Neuronal stem cell (in vitro differentiated cells): ENCODE measurements at regions not wholly inside any gene's neighbourhood (a gene's known extent, or its start where the extent isn't known, plus 50 kb on each side); places are given as distances from the start of the nearest gene placed in this dataset.

Experiments used
- DNase-seq: peaks from one replicate; pipeline ENCODE4 v3.0.0-alpha.2; 2013; ENCODE audit warnings: low spot score
- H2AFZ ChIP-seq: one replicate; pipeline ENCODE4 v1.6.1; 2013; ENCODE audit warnings: mild to moderate bottlenecking, low read length, inconsistent platforms
- H2AK5ac ChIP-seq: 2 replicates; pipeline ENCODE4 v1.6.1; 2013; ENCODE audit warnings: low read depth, mild to moderate bottlenecking, inconsistent platforms, low read length, moderate library complexity, mixed read lengths
- H2BK120ac ChIP-seq: 2 replicates; pipeline ENCODE4 v1.6.1; 2013; ENCODE audit warnings: low read depth, mild to moderate bottlenecking, inconsistent platforms, low read length, moderate library complexity, mixed read lengths
- H2BK12ac ChIP-seq: one replicate; pipeline ENCODE4 v1.6.1; 2013; ENCODE audit warnings: low read length, inconsistent platforms
- H2BK15ac ChIP-seq: 2 replicates; pipeline ENCODE4 v1.6.1; 2013; ENCODE audit warnings: mild to moderate bottlenecking, low read length, inconsistent platforms, mixed read lengths
- H2BK5ac ChIP-seq: one replicate; pipeline ENCODE4 v1.6.1; 2013; ENCODE audit warnings: inconsistent platforms, mild to moderate bottlenecking, low read length, moderate library complexity
- H3K14ac ChIP-seq: one replicate; pipeline ENCODE4 v1.6.1; 2013; ENCODE audit warnings: low read length, inconsistent platforms
- H3K18ac ChIP-seq: 2 replicates; pipeline ENCODE4 v1.6.1; 2013; ENCODE audit warnings: low read length, inconsistent platforms
- H3K23ac ChIP-seq: 2 replicates; pipeline ENCODE4 v1.6.1; 2013; ENCODE audit warnings: low read depth, mild to moderate bottlenecking, mixed read lengths, low read length, inconsistent platforms; ENCODE audit not compliant: poor library complexity
- H3K27ac ChIP-seq: replicated peaks from 3 replicates; pipeline ENCODE4 v1.5.1; 2013; ENCODE audit warnings: low read length, inconsistent platforms
- H3K27me3 ChIP-seq, 3 experiments: 2 replicates each; pipeline ENCODE4 v1.6.1; 2013; ENCODE audit warnings: low read length in 3 of 3, mild to moderate bottlenecking in 2 of 3, inconsistent platforms in 1 of 3, low read depth in 1 of 3, mixed read lengths in 1 of 3, moderate library complexity in 1 of 3; ENCODE audit not compliant: control insufficient read depth in 3 of 3, insufficient read depth in 3 of 3
- H3K36me3 ChIP-seq, 2 donors: replicated peaks in 1 of 2; 2 replicates each; pipeline ENCODE4 v1.6.1; 2013; ENCODE audit warnings: low read length in 2 of 2; ENCODE audit not compliant: control insufficient read depth in 2 of 2, insufficient read depth in 2 of 2
- H3K4ac ChIP-seq: 2 replicates; pipeline ENCODE4 v1.6.1; 2013; ENCODE audit warnings: inconsistent platforms, mild to moderate bottlenecking, low read length, moderate library complexity
- H3K4me1 ChIP-seq, 2 donors: 1 replicate in 1 of 2; 2 replicates in 1 of 2; pipeline ENCODE4 v1.6.1; 2013; ENCODE audit warnings: low read length in 2 of 2, low read depth in 1 of 2; ENCODE audit not compliant: control insufficient read depth in 2 of 2, insufficient read depth in 1 of 2
- H3K4me2 ChIP-seq: one replicate; pipeline ENCODE4 v1.6.1; 2013; ENCODE audit warnings: mild to moderate bottlenecking, low read length, inconsistent platforms; ENCODE audit not compliant: insufficient read depth, poor library complexity, severe bottlenecking
- H3K4me3 ChIP-seq, 2 donors: 2 replicates each; pipeline ENCODE4 v1.5.1; 2013; ENCODE audit warnings: low read length in 2 of 2, mild to moderate bottlenecking in 2 of 2, inconsistent platforms in 1 of 2, moderate library complexity in 1 of 2
- H3K79me1 ChIP-seq: one replicate; pipeline ENCODE4 v1.6.1; 2013; ENCODE audit warnings: low read depth, mild to moderate bottlenecking, inconsistent platforms, low read length, moderate library complexity
- H3K9ac ChIP-seq: one replicate; pipeline ENCODE4 v1.6.1; 2013; ENCODE audit warnings: mild to moderate bottlenecking, low read depth, low read length, inconsistent platforms; ENCODE audit not compliant: poor library complexity
- H3K9me3 ChIP-seq, 2 donors: replicated peaks in 1 of 2; 2 replicates each; pipeline versions ENCODE3 to v1.6.1; 2013; ENCODE audit warnings: low read length in 2 of 2, mild to moderate bottlenecking in 2 of 2, inconsistent platforms in 1 of 2, low read depth in 1 of 2, mixed read lengths in 1 of 2, moderate library complexity in 1 of 2; ENCODE audit not compliant: control insufficient read depth in 2 of 2, insufficient read depth in 1 of 2
- H4K8ac ChIP-seq: one replicate; pipeline ENCODE4 v1.6.1; 2013; ENCODE audit warnings: low read depth, mild to moderate bottlenecking, inconsistent platforms, low read length, moderate library complexity
- H4K91ac ChIP-seq: one replicate; pipeline ENCODE4 v1.6.1; 2013; ENCODE audit warnings: low read length, low read depth, mild to moderate bottlenecking, inconsistent platforms; ENCODE audit not compliant: poor library complexity
- WGBS, 2 donors: extraction: QIAGEN DNeasy Blood & Tissue Kit; methylation state at CpG; one replicate each; pipeline ENCODE4 v1.1.7; 2013; ENCODE audit warnings: missing lambda C conversion rate in 2 of 2, mixed read lengths in 1 of 2; ENCODE audit not compliant: insufficient read length in 2 of 2, insufficient replicate concordance in 1 of 2; ENCODE audit errors: extremely low coverage in 2 of 2; 5-methylcytosine and 5-hydroxymethylcytosine counted together

DNA sequence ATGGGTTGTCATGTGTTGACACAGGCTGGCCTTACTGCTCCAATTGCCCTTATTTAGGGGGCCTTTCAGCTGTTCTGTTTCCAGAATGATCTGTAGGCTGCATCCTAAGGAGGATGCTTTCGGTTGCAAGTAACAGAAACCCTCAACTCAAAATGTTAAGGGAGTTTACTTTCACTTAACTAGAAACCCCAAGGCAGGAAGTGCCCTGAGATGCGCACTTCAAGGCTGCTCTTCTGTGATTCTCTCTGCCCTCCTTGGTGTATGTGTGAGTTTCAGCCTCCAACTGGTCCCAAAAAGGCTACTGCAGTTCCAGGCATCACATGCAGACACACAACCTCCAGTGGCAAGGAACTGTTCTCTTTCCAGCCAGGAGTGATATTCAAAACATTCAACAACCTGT, 97.3 kb upstream of the ATP6AP2 start:
- Histone ChIP-seq H4K91ac (no peak overlapping the region), H3K9ac (no peak overlapping the region), H3K27me3 (no peaks in the 10 kb centered on the region), H3K14ac (no peak overlapping the region), H2BK5ac (no peak overlapping the region), H4K8ac (no peak overlapping the region), H3K4ac (no peak overlapping the region), H2AFZ (no peak overlapping the region), H3K36me3 (no peaks in the 10 kb centered on the region), H3K79me1 (no peaks in the 10 kb centered on the region), H3K4me1 (peaks cover 0 to 2% of the 10 kb centered on the region in 2 donors), H3K18ac (no peak overlapping the region), H3K4me3 (no peak overlapping the region), H2BK12ac (no peak overlapping the region), H3K4me2 (no peak overlapping the region), H2BK120ac (no peak overlapping the region), H2AK5ac (no peak overlapping the region), H3K9me3 (no peaks in the 10 kb centered on the region), H3K23ac (no peak overlapping the region), H2BK15ac (no peak overlapping the region), H3K27ac (no peak overlapping the region)
- DNase-seq = no peak
- no CpG with 5 or more reads among the region's 2 CpGs for WGBS, 2 donors

DNA sequence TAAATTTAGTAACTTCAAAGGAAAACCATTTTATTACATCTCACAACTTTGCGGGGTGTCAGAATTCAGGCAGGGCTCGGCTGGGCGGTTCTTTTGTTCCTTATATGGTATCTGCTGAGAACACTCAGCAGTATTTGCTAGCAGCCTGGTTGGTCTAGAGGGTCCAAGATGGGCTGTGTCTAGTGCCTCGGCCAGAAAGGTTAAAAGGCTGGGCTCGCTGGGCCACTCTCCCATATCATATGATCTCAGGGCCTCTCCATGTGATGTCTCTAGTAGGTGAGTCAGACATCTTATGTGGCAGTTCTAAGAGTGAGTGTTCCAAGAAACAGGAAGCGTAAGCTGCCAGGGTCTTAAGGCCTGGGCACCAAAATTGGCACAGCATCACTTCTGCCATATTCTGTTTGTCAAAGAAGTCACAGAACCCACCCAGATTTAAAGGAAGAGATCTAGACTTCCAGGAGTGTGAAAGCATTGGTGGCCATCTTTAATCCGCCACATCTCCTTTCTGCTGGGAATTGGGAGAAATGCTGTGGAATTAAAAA, 100.9 kb upstream of the ATP6AP2 start:
- Histone ChIP-seq H3K23ac (no peak overlapping the region), H3K27me3 (peaks cover 0 to 6% (median 0%) of the 10 kb centered on the region in 3 experiments), H3K4me1 (peaks cover 1 to 12% of the 10 kb centered on the region in 2 donors), H3K79me1 (no peaks in the 10 kb centered on the region), H3K36me3 (no peaks in the 10 kb centered on the region), H3K4me3 (no peak overlapping the region), H2BK12ac (no peak overlapping the region), H3K27ac (no peak overlapping the region), H2AK5ac (no peak overlapping the region), H4K8ac (no peak overlapping the region), H2BK120ac (no peak overlapping the region), H2BK5ac (no peak overlapping the region), H3K18ac (no peak overlapping the region), H3K4ac (no peak overlapping the region), H2BK15ac (no peak overlapping the region), H3K9ac (no peak overlapping the region), H2AFZ (no peak overlapping the region), H3K9me3 (no peaks in the 10 kb centered on the region), H3K14ac (no peak overlapping the region), H3K4me2 (no peak overlapping the region), H4K91ac (no peak overlapping the region)
- no peak for DNase-seq
- no CpG with 5 or more reads among the region's 7 CpGs for WGBS, 2 donors

DNA sequence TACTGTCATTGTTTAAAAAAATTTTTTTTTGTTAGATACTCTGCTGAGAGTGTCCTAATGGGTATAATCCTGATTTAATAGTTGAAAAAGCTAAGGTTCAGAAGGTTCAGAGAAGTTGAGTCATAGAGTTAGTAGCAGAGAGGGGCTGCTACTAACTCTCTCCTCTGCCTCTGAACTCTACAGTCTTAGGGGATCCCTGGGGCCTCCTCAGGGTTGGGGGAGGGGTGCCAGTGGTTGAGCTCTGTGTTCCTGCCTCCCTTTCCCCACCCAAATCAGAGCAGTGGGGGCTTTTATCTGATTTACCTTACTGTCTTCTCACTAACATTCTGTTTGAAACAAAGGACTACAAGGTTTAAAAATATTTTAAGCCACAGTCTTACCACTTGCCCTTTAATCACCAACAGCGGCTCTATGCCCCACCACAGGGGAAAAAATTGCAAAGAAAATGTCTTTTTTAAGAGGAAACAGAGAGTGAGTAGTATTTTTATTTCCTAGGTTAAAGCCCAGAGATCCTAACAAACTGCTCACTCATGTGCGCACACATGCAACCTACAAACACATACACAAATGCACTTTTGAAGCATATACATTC, 102.2 kb upstream of the ATP6AP2 start:
- H2AK5ac ChIP-seq = no peak overlapping the region
- H2BK5ac ChIP-seq = no peak overlapping the region
- H3K27me3 ChIP-seq = peaks cover 0 to 6% (median 0%) of the 10 kb centered on the region in 3 experiments
- whole genome bisulfite sequencing, 2 donors = no CpG with 5 or more reads among the region's 2 CpGs
- H3K18ac ChIP-seq = no peak overlapping the region
- H3K27ac ChIP-seq = no peak overlapping the region
- DNase-seq = no peak
- no peaks in the 10 kb centered on the region for H3K36me3 ChIP-seq
- no peak overlapping the region for H3K4ac ChIP-seq
- no peak overlapping the region for H4K91ac ChIP-seq
- H3K79me1 ChIP-seq = no peaks in the 10 kb centered on the region
- no peak overlapping the region for H3K9ac ChIP-seq
- H3K23ac ChIP-seq = no peak overlapping the region
- H2BK120ac ChIP-seq = no peak overlapping the region
- H3K14ac ChIP-seq = no peak overlapping the region
- H2AFZ ChIP-seq = no peak overlapping the region
- H4K8ac ChIP-seq = no peak overlapping the region
- H3K9me3 ChIP-seq = no peaks in the 10 kb centered on the region
- H2BK12ac ChIP-seq = no peak overlapping the region
- no peak overlapping the region for H3K4me2 ChIP-seq
- H3K4me3 ChIP-seq = no peak overlapping the region
- H2BK15ac ChIP-seq = no peak overlapping the region
- H3K4me1 ChIP-seq = peaks cover 9 to 17% of the 10 kb centered on the region in 2 donors

DNA sequence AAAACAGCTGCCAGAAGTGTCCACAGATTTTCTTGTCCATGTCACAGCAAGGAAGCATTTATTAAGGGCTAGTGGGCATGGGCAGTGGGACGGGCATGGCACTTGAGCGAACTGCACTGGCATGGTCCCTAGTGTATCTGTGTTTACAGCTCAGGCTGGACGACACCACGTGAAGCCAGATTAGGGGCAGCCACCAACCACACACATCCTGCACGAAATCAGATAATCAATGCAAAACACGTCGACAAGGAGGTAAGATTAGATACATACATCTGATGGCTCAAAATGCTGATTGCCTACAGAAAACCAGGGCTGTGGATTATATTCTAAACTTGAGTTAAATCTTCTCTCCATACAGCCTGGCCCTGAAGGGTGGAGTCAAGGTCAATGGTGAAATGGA, 103.8 kb upstream of the ATP6AP2 start:
- Histone ChIP-seq H3K9ac (no peak overlapping the region), H3K4me2 (no peak overlapping the region), H4K8ac (no peak overlapping the region), H3K4ac (no peak overlapping the region), H3K4me3 (no peak overlapping the region), H3K4me1 (peaks cover 14 to 19% of the 10 kb centered on the region in 2 donors), H2AFZ (no peak overlapping the region), H3K14ac (no peak overlapping the region), H2BK15ac (no peak overlapping the region), H2BK12ac (no peak overlapping the region), H3K79me1 (no peaks in the 10 kb centered on the region), H3K18ac (no peak overlapping the region), H3K27me3 (peaks cover 0 to 6% (median 0%) of the 10 kb centered on the region in 3 experiments), H3K23ac (no peak overlapping the region), H2BK5ac (no peak overlapping the region), H2BK120ac (no peak overlapping the region), H4K91ac (no peak overlapping the region), H3K36me3 (no peaks in the 10 kb centered on the region), H2AK5ac (no peak overlapping the region), H3K27ac (no peak overlapping the region), H3K9me3 (no peaks in the 10 kb centered on the region)
- DNase-seq = no peak
- no CpG with 5 or more reads among the region's 7 CpGs for WGBS, 2 donors
